ENCODE measurements at regions not wholly inside any gene's neighbourhood (a gene's known extent, or its start where the extent isn't known, plus 50 kb on each side); places are given as distances from the start of the nearest gene placed in this dataset.
A peak's percentile ranks its signal among the peaks of the same experiment; 100 is the strongest.

DNA sequence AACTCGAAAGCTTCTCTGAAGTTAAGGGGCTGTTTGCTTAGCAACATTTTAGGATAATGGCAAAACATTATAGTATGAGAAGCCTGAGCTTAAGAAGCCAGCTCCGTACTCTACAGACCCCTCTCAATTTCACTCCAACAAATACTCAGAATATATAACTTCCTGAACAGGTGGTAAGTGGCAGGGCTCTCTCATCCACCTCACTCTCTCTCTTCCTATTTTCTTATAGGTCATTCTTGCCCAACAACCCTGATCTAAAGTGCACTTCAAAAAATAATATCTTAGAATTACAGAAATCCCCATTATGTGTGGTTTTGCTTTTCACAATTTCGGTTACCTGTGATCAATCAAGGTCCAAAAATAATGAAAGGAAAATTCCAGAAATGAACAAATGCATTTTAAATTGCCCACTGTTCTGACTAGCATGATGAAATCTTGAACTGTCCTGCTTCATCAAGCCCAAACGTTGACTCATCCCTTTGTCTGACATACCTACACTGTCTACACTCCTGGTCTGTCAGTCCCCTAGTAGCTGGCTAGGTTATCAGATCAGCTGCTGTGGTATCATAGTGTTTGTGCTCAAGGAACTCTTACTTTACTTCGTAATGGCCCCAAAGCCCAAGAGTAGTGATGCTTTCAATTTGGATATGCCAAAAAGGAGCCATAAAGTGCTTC is 122.8 kb upstream of the COL5A2 start:
- peak overlapping the region; percentile 14; the same call in 1 of the 2 replicates for H3K27ac Mint-ChIP-seq
- no peak overlapping the region for H3K4me3 Mint-ChIP-seq
- no peaks in the 10 kb centered on the region for H4K20me1 ChIP-seq (replicated peaks; ENCODE audit: insufficient read depth)
- no peaks in the 10 kb centered on the region for H3K4me1 Mint-ChIP-seq
- H3K9me2 ChIP-seq (ENCODE audit: insufficient read depth): no peaks in the 10 kb centered on the region
- H3K27me3 ChIP-seq (ENCODE audit: insufficient read depth): no peaks in the 10 kb centered on the region
- no peak overlapping the region for H3K4me2 ChIP-seq
- no peaks in the 10 kb centered on the region for H3K36me3 ChIP-seq (ENCODE audit: insufficient read depth)
- TF ChIP-seq STAT1 (IDR thresholded peaks at IDR 0.05; ENCODE audit: unreplicated experiment): no peak
- TF ChIP-seq, protein P1, sequence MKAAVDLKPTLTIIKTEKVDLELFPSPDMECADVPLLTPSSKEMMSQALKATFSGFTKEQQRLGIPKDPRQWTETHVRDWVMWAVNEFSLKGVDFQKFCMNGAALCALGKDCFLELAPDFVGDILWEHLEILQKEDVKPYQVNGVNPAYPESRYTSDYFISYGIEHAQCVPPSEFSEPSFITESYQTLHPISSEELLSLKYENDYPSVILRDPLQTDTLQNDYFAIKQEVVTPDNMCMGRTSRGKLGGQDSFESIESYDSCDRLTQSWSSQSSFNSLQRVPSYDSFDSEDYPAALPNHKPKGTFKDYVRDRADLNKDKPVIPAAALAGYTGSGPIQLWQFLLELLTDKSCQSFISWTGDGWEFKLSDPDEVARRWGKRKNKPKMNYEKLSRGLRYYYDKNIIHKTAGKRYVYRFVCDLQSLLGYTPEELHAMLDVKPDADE (IDR thresholded peaks at IDR 0.05): no peak
- no peak for TF ChIP-seq JUNB (IDR thresholded peaks at IDR 0.05; ENCODE audit: unreplicated experiment)
- TF ChIP-seq EZH2phosphoT487 (IDR thresholded peaks at IDR 0.05; ENCODE audit: unreplicated experiment): no peak
- no peak for TF ChIP-seq ZNF114 (CRISPR knock-in tag; IDR thresholded peaks at IDR 0.05)
- TF ChIP-seq CREB1 (CRISPR knock-in tag; IDR thresholded peaks at IDR 0.05; ENCODE audit: low read depth): no peak
- TF ChIP-seq, protein P2, sequence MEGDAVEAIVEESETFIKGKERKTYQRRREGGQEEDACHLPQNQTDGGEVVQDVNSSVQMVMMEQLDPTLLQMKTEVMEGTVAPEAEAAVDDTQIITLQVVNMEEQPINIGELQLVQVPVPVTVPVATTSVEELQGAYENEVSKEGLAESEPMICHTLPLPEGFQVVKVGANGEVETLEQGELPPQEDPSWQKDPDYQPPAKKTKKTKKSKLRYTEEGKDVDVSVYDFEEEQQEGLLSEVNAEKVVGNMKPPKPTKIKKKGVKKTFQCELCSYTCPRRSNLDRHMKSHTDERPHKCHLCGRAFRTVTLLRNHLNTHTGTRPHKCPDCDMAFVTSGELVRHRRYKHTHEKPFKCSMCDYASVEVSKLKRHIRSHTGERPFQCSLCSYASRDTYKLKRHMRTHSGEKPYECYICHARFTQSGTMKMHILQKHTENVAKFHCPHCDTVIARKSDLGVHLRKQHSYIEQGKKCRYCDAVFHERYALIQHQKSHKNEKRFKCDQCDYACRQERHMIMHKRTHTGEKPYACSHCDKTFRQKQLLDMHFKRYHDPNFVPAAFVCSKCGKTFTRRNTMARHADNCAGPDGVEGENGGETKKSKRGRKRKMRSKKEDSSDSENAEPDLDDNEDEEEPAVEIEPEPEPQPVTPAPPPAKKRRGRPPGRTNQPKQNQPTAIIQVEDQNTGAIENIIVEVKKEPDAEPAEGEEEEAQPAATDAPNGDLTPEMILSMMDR (conservative IDR thresholded peaks at IDR 0.05; ENCODE audit: low read depth in 2 of 2): no peak
- no peak for TF ChIP-seq ZNF331 (CRISPR knock-in tag; IDR thresholded peaks at IDR 0.05; ENCODE audit: low read depth)
- TF ChIP-seq POLR2AphosphoS5 (IDR thresholded peaks at IDR 0.05; ENCODE audit: low read depth): no peak
- TF ChIP-seq, protein P3, sequence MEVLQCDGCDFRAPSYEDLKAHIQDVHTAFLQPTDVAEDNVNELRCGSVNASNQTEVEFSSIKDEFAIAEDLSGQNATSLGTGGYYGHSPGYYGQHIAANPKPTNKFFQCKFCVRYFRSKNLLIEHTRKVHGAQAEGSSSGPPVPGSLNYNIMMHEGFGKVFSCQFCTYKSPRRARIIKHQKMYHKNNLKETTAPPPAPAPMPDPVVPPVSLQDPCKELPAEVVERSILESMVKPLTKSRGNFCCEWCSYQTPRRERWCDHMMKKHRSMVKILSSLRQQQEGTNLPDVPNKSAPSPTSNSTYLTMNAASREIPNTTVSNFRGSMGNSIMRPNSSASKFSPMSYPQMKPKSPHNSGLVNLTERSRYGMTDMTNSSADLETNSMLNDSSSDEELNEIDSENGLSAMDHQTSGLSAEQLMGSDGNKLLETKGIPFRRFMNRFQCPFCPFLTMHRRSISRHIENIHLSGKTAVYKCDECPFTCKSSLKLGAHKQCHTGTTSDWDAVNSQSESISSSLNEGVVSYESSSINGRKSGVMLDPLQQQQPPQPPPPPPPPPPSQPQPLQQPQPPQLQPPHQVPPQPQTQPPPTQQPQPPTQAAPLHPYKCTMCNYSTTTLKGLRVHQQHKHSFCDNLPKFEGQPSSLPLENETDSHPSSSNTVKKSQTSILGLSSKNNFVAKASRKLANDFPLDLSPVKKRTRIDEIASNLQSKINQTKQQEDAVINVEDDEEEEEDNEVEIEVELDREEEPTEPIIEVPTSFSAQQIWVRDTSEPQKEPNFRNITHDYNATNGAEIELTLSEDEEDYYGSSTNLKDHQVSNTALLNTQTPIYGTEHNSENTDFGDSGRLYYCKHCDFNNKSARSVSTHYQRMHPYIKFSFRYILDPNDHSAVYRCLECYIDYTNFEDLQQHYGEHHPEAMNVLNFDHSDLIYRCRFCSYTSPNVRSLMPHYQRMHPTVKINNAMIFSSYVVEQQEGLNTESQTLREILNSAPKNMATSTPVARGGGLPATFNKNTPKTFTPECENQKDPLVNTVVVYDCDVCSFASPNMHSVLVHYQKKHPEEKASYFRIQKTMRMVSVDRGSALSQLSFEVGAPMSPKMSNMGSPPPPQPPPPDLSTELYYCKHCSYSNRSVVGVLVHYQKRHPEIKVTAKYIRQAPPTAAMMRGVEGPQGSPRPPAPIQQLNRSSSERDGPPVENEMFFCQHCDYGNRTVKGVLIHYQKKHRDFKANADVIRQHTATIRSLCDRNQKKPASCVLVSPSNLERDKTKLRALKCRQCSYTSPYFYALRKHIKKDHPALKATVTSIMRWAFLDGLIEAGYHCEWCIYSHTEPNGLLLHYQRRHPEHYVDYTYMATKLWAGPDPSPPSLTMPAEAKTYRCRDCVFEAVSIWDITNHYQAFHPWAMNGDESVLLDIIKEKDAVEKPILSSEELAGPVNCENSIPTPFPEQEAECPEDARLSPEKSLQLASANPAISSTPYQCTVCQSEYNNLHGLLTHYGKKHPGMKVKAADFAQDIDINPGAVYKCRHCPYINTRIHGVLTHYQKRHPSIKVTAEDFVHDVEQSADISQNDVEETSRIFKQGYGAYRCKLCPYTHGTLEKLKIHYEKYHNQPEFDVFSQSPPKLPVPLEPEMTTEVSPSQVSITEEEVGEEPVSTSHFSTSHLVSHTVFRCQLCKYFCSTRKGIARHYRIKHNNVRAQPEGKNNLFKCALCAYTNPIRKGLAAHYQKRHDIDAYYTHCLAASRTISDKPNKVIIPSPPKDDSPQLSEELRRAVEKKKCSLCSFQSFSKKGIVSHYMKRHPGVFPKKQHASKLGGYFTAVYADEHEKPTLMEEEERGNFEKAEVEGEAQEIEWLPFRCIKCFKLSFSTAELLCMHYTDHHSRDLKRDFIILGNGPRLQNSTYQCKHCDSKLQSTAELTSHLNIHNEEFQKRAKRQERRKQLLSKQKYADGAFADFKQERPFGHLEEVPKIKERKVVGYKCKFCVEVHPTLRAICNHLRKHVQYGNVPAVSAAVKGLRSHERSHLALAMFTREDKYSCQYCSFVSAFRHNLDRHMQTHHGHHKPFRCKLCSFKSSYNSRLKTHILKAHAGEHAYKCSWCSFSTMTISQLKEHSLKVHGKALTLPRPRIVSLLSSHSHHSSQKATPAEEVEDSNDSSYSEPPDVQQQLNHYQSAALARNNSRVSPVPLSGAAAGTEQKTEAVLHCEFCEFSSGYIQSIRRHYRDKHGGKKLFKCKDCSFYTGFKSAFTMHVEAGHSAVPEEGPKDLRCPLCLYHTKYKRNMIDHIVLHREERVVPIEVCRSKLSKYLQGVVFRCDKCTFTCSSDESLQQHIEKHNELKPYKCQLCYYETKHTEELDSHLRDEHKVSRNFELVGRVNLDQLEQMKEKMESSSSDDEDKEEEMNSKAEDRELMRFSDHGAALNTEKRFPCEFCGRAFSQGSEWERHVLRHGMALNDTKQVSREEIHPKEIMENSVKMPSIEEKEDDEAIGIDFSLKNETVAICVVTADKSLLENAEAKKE (CRISPR knock-in tag; IDR thresholded peaks at IDR 0.05): no peak
- no peak for TF ChIP-seq EZH2 (IDR thresholded peaks at IDR 0.05; ENCODE audit: low read depth, unreplicated experiment)
- TF ChIP-seq NANOG (IDR thresholded peaks at IDR 0.05; ENCODE audit: borderline replicate concordance): no peak
- TF ChIP-seq, protein P4, sequence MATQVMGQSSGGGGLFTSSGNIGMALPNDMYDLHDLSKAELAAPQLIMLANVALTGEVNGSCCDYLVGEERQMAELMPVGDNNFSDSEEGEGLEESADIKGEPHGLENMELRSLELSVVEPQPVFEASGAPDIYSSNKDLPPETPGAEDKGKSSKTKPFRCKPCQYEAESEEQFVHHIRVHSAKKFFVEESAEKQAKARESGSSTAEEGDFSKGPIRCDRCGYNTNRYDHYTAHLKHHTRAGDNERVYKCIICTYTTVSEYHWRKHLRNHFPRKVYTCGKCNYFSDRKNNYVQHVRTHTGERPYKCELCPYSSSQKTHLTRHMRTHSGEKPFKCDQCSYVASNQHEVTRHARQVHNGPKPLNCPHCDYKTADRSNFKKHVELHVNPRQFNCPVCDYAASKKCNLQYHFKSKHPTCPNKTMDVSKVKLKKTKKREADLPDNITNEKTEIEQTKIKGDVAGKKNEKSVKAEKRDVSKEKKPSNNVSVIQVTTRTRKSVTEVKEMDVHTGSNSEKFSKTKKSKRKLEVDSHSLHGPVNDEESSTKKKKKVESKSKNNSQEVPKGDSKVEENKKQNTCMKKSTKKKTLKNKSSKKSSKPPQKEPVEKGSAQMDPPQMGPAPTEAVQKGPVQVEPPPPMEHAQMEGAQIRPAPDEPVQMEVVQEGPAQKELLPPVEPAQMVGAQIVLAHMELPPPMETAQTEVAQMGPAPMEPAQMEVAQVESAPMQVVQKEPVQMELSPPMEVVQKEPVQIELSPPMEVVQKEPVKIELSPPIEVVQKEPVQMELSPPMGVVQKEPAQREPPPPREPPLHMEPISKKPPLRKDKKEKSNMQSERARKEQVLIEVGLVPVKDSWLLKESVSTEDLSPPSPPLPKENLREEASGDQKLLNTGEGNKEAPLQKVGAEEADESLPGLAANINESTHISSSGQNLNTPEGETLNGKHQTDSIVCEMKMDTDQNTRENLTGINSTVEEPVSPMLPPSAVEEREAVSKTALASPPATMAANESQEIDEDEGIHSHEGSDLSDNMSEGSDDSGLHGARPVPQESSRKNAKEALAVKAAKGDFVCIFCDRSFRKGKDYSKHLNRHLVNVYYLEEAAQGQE (IDR thresholded peaks at IDR 0.05; ENCODE audit: unreplicated experiment): no peak
- H3K4me3 ChIP-seq: no peak overlapping the region
- DNase-seq (ENCODE audit: low spot score): no peak
- H3K36me3 Mint-ChIP-seq (ENCODE audit: low read depth): no peaks in the 10 kb centered on the region
- no peak overlapping the region for H3K27ac ChIP-seq (ENCODE audit: low read depth)
- peak overlapping the region; percentile 24; the same call in 1 of the 2 replicates for H2AFZ ChIP-seq
- no peaks in the 10 kb centered on the region for H3F3A ChIP-seq (replicated peaks; ENCODE audit: low read depth)
- H3K9me3 Mint-ChIP-seq: no peaks in the 10 kb centered on the region
- H3K79me2 ChIP-seq (replicated peaks; ENCODE audit: insufficient read depth): no peaks in the 10 kb centered on the region
- no peak for ATAC-seq
- no peaks in the 10 kb centered on the region for H3K27me3 Mint-ChIP-seq (ENCODE audit: insufficient read depth, low read depth, poor library complexity)
- no peaks in the 10 kb centered on the region for H3K4me1 ChIP-seq (ENCODE audit: insufficient read depth)

Measured in GM23338 (cell line).